B cell (primary cell): ENCODE measurements at regions not wholly inside any gene's neighbourhood (a gene's known extent, or its start where the extent isn't known, plus 50 kb on each side); places are given as distances from the start of the nearest gene placed in this dataset.

Source experiments
- ATAC-seq: fragments of 200-7000 bp; cut with Tn5 transposase; one replicate; pipeline ENCODE4 v1.10.0; 2021; ENCODE audit warnings: low read depth, mild to moderate bottlenecking, moderate number of reproducible peaks, moderate library complexity
- CTCF ChIA-PET: fragments of 350-600 bp; sonication (Branson Sonifier 250); formaldehyde crosslinking; loops from one replicate; lab custom pipeline; 2021; ENCODE audit warnings: antibody characterized with exemption, inconsistent platforms; lab: Charles Lee
- POLR2A ChIA-PET: fragments of 350-600 bp; sonication (Branson Sonifier 250); formaldehyde crosslinking; loops from one replicate; lab custom pipeline; 2021; ENCODE audit warnings: antibody characterized with exemption; lab: Charles Lee
- DNase-seq: peaks from one replicate; pipeline ENCODE4 v3.0.0; 2013
- H2AFZ ChIP-seq: 2 replicates; pipeline ENCODE4 v1.6.1; 2012; ENCODE audit warnings: mild to moderate bottlenecking, low read depth, low read length; ENCODE audit not compliant: insufficient read depth, poor library complexity, severe bottlenecking
- H3K27ac ChIP-seq, 2 donors: 1 replicate in 1 of 2; 2 replicates in 1 of 2; pipeline ENCODE4 v1.5.1; 2012 to 2013; ENCODE audit warnings: low read length in 2 of 2, mild to moderate bottlenecking in 2 of 2, moderate library complexity in 1 of 2
- H3K27me3 ChIP-seq, 4 experiments: fragments of 200-600 bp in 1 of 4; sonication (generic) in 1 of 4; replicated peaks in 1 of 4; 1 replicate in 2 of 4; 2 replicates in 2 of 4; pipeline versions ENCODE4 v1.6.1 to v1.7.0; 2013 to 2016; ENCODE audit warnings: low read length in 3 of 4, mild to moderate bottlenecking in 2 of 4, mixed read lengths in 1 of 4, moderate library complexity in 1 of 4; ENCODE audit not compliant: insufficient read depth in 4 of 4, control insufficient read depth in 3 of 4; ENCODE audit errors: control extremely low read depth in 1 of 4
- H3K36me3 ChIP-seq, 2 experiments: replicated peaks in 1 of 2; 1 replicate in 1 of 2; 2 replicates in 1 of 2; pipeline versions ENCODE4 v1.6.1 to v1.7.1; 2013; ENCODE audit warnings: low read length in 1 of 2; ENCODE audit not compliant: insufficient read depth in 2 of 2, control insufficient read depth in 1 of 2; ENCODE audit errors: control extremely low read depth in 1 of 2, extremely low read depth in 1 of 2
- H3K4me1 ChIP-seq, 2 donors: fragments of 200-600 bp in 1 of 2; sonication (generic) in 1 of 2; 1 replicate in 1 of 2; 2 replicates in 1 of 2; pipeline versions ENCODE4 v1.5.1 to v1.6.1; 2013 to 2017; ENCODE audit warnings: low read length in 2 of 2; ENCODE audit not compliant: control insufficient read depth in 2 of 2, insufficient read depth in 2 of 2
- H3K4me2 ChIP-seq: replicated peaks from 2 replicates; pipeline ENCODE3; 2012; ENCODE audit warnings: mild to moderate bottlenecking, low read depth, low read length; ENCODE audit not compliant: poor library complexity, severe bottlenecking
- H3K4me3 ChIP-seq, 5 experiments: fragments of 200-600 bp in 1 of 5; sonication (generic) in 1 of 5; 1 replicate in 3 of 5; 2 replicates in 2 of 5; pipeline versions ENCODE4 v1.5.1 to v1.7.0; 2011 to 2016; ENCODE audit warnings: low read length in 4 of 5, mild to moderate bottlenecking in 4 of 5, low read depth in 2 of 5, control low read depth in 1 of 5, moderate library complexity in 1 of 5; ENCODE audit not compliant: insufficient read depth in 1 of 5; ENCODE audit errors: control extremely low read depth in 1 of 5, extremely low read depth in 1 of 5
- H3K79me2 ChIP-seq: fragments of 200-600 bp; sonication (generic); one replicate; pipeline ENCODE4 v1.6.0; 2016; ENCODE audit warnings: low read length; ENCODE audit not compliant: control insufficient read depth, insufficient read depth
- H3K9ac ChIP-seq: fragments of 200-600 bp; sonication (generic); 2 replicates; pipeline ENCODE4 v1.6.1; 2017; ENCODE audit warnings: mild to moderate bottlenecking, low read length, moderate library complexity
- H3K9me3 ChIP-seq, 3 donors: one replicate each; pipeline versions ENCODE4 v1.6.1 to v1.7.1; 2013; ENCODE audit warnings: low read length in 2 of 3; ENCODE audit not compliant: control insufficient read depth in 2 of 3, insufficient read depth in 1 of 3; ENCODE audit errors: control extremely low read depth in 1 of 3
- H4K20me1 ChIP-seq: 2 replicates; pipeline ENCODE4 v1.6.0; 2012; ENCODE audit warnings: mild to moderate bottlenecking, low read length; ENCODE audit not compliant: insufficient read depth, control insufficient read depth, poor library complexity, severe bottlenecking
- H3K27ac Mint-ChIP-seq: one replicate; pipeline ENCODE4 v1.8.0; 2021; ENCODE audit warnings: mixed read lengths
- H3K27me3 Mint-ChIP-seq: one replicate; pipeline ENCODE4 v1.8.0; 2021; ENCODE audit warnings: mixed read lengths
- H3K4me1 Mint-ChIP-seq: one replicate; pipeline ENCODE4 v1.8.0; 2021; ENCODE audit warnings: mixed read lengths
- H3K4me3 Mint-ChIP-seq: one replicate; pipeline ENCODE4 v1.8.0; 2021; ENCODE audit warnings: mixed read lengths
- H3K9me3 Mint-ChIP-seq: one replicate; pipeline ENCODE4 v1.8.0; 2022; ENCODE audit warnings: mixed read lengths; ENCODE audit not compliant: insufficient read depth
- CTCF ChIP-seq: fragments of 200-600 bp; IDR thresholded peaks from one replicate; pipeline ENCODE4 v1.8.0; 2022; ENCODE audit warnings: antibody characterized with exemption, mild to moderate bottlenecking
- EZH2 ChIP-seq: IDR thresholded peaks from 2 replicates; pipeline ENCODE4 v1.6.1; 2012; ENCODE audit warnings: borderline replicate concordance, low read depth, mild to moderate bottlenecking, moderate library complexity, low read length; ENCODE audit not compliant: insufficient read depth, poor library complexity, severe bottlenecking
- WGBS: methylation state at CpG from one replicate; pipeline ENCODE4 v1.1.5; 2013; ENCODE audit warnings: missing lambda C conversion rate; ENCODE audit not compliant: insufficient coverage; 5-methylcytosine and 5-hydroxymethylcytosine counted together
- intact Hi-C: fragments of 100-400 bp; cut with micrococcal nuclease; formaldehyde crosslinking; loops from one replicate; pipeline ENCODE4 v1.10.0; 2022

- intact Hi-C loops, result no loop called here
- no peak overlapping the region for H3K4me2 ChIP-seq
- CTCF ChIA-PET, result no interaction called here
- H3K36me3 ChIP-seq, result no peaks in the 10 kb centered on the region
- no peak overlapping the region for H3K4me3 Mint-ChIP-seq
- H3K27ac ChIP-seq, result no peak overlapping the region
- POLR2A ChIA-PET, result no interaction called here
- ATAC-seq (no peak), DNase-seq (no peak)
- no peak overlapping the region for H3K27ac Mint-ChIP-seq
- H2AFZ ChIP-seq, result no peak overlapping the region
- H3K4me1 ChIP-seq, result no peaks in the 10 kb centered on the region
- no peaks in the 10 kb centered on the region for H3K79me2 ChIP-seq
- no peaks in the 10 kb centered on the region for H4K20me1 ChIP-seq
- H3K4me1 Mint-ChIP-seq, result no peaks in the 10 kb centered on the region
- no peak for TF ChIP-seq EZH2
- H3K4me3 ChIP-seq, result no peak overlapping the region
- WGBS, result no CpG with 5 or more reads among the region's 4 CpGs
- H3K27me3 Mint-ChIP-seq, result no peaks in the 10 kb centered on the region
- H3K9me3 ChIP-seq, result no peaks in the 10 kb centered on the region
- no peaks in the 10 kb centered on the region for H3K27me3 ChIP-seq
- H3K9me3 Mint-ChIP-seq, result no peaks in the 10 kb centered on the region
- H3K9ac ChIP-seq, result no peak overlapping the region
These were observed 135.4 kb downstream of the PPP1R3A start for GRCh38 chr7:113783403-113783802.

DNA sequence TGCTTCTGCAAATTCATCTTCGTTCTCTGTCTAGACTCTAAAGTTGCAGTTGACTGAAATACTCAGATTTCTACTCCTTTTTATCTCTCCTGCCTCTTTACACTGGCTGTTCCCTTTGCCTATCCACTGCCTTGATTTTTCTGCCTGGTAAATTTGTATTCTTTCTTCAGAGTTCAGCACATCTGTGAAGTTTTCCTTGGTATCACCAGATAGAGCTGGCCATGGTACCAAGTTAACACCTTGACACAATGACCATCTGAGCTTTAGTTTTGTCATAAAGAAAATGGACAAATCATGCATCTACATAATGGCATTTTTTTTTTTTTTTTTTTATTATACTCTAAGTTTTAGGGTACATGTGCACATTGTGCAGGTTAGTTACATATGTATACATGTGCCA lies 143.0 kb downstream of the PPP1R3A start:
- H3K4me1 ChIP-seq, result no peaks in the 10 kb centered on the region
- H3K4me2 ChIP-seq, result no peak overlapping the region
- H3K27me3 ChIP-seq, result no peaks in the 10 kb centered on the region
- CTCF ChIA-PET, result interaction anchor here (1.1 kb wide), 1 partner anchor 14 kb away, joined by 3 read pairs; no protein-coding TSS in a partner anchor
- no peak overlapping the region for H2AFZ ChIP-seq
- ATAC-seq, result no peak
- H3K9me3 ChIP-seq, result no peaks in the 10 kb centered on the region
- no peak overlapping the region for H3K9ac ChIP-seq
- H3K79me2 ChIP-seq, result no peaks in the 10 kb centered on the region
- POLR2A ChIA-PET, result no interaction called here
- Mint-ChIP-seq H3K4me3 (no peak overlapping the region), H3K27ac (no peak overlapping the region), H3K27me3 (no peaks in the 10 kb centered on the region), H3K9me3 (no peaks in the 10 kb centered on the region), H3K4me1 (no peaks in the 10 kb centered on the region)
- H3K4me3 ChIP-seq, result no peak overlapping the region
- H3K27ac ChIP-seq, result no peak overlapping the region
- 80% methylated on average over 1 of the region's 1 CpG for WGBS
- no peaks in the 10 kb centered on the region for H4K20me1 ChIP-seq
- H3K36me3 ChIP-seq, result no peaks in the 10 kb centered on the region
- intact Hi-C loops, result no loop called here
- no peak for DNase-seq
- TF ChIP-seq EZH2 (no peak), CTCF (no peak)
